ENCODE measurements at regions not wholly inside any gene's neighbourhood (a gene's known extent, or its start where the extent isn't known, plus 50 kb on each side); places are given as distances from the start of the nearest gene placed in this dataset.
"Not testable (repeated sequence)": the region's sequence is repeated elsewhere in the genome, so short reads cannot be mapped to it uniquely, and the experiment has no call there.

DNA sequence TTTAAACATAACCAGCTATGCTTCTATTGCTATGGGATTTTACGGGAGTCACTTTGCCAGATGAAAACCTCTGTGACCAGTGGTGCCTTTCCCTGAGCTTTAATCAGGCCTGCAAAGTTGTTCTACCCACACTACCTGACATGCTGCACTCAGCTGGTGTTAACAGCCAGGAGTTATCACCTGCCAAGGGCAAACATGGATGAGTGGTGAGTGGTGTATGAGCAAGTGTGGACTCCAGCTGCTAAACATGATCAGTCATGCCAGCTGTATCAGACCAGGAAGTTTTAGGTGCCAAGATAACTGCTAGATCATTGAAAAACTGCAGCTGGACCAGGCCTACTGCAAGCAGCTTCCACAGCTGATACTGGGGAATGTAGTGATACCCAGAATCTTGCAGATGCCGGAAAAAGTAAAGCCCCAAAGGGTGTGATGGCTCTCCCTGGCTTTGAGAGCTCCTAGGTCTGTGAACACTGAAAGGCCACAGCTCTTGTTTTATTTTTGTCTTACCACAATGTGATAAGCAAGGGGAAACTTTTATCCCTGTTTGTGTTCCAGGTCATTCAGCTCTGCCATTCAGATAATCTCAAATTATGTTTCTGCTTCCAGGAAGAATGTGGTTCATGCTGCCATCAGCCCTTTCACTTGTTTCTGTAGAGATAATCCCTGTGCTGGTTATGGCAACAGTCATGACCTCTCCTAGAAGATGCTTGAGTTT, 163.5 kb downstream of the CDY2B start:
- TF ChIP-seq, protein P1, sequence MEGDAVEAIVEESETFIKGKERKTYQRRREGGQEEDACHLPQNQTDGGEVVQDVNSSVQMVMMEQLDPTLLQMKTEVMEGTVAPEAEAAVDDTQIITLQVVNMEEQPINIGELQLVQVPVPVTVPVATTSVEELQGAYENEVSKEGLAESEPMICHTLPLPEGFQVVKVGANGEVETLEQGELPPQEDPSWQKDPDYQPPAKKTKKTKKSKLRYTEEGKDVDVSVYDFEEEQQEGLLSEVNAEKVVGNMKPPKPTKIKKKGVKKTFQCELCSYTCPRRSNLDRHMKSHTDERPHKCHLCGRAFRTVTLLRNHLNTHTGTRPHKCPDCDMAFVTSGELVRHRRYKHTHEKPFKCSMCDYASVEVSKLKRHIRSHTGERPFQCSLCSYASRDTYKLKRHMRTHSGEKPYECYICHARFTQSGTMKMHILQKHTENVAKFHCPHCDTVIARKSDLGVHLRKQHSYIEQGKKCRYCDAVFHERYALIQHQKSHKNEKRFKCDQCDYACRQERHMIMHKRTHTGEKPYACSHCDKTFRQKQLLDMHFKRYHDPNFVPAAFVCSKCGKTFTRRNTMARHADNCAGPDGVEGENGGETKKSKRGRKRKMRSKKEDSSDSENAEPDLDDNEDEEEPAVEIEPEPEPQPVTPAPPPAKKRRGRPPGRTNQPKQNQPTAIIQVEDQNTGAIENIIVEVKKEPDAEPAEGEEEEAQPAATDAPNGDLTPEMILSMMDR (IDR thresholded peaks at IDR 0.05; ENCODE audit: extremely low read depth in 1 of 2, insufficient read depth in 1 of 2, low read depth in 1 of 2, low read length in 2 of 2): not testable (repeated sequence)
- TF ChIP-seq GATA2 (IDR thresholded peaks at IDR 0.05; ENCODE audit: insufficient read depth, insufficient read length, low read depth, low read length); POLR2AphosphoS5 (IDR thresholded peaks at IDR 0.05; ENCODE audit: insufficient read depth, low read depth, low read length); POLR2A (IDR thresholded peaks at IDR 0.05; ENCODE audit: low read depth, low read length); MYC (IDR thresholded peaks at IDR 0.05; ENCODE audit: low read depth, low read length): not testable (repeated sequence)
